Peyer's patch (tissue), 4 donors: ENCODE measurements at regions not wholly inside any gene's neighbourhood (a gene's known extent, or its start where the extent isn't known, plus 50 kb on each side); places are given as distances from the start of the nearest gene placed in this dataset.

Experiments
- DNase-seq, 3 donors: peaks; one replicate each; pipeline ENCODE4 v3.0.0-alpha.2; 2017 to 2019
- H3K27ac ChIP-seq, 4 donors: fragments of 200-600 bp; sonication (generic); one replicate each; pipeline ENCODE4 v1.5.1; 2016 to 2019
- H3K27me3 ChIP-seq, 2 donors: fragments of 200-600 bp; sonication (generic); one replicate each; pipeline ENCODE4 v1.5.1; 2019
- H3K36me3 ChIP-seq, 3 donors: fragments of 200-600 bp; sonication (generic); one replicate each; pipeline ENCODE4 v1.5.1; 2016 to 2019
- H3K4me1 ChIP-seq, 4 donors: fragments of 200-600 bp; sonication (generic); one replicate each; pipeline ENCODE4 v1.5.1; 2016 to 2019
- H3K4me3 ChIP-seq, 4 donors: fragments of 200-600 bp; sonication (generic); 1 replicate in 3 of 4; 2 replicates in 1 of 4; pipeline ENCODE4 v1.5.1; 2016 to 2019; ENCODE audit warnings: mild to moderate bottlenecking in 1 of 4
- H3K9me3 ChIP-seq, 4 donors: fragments of 200-600 bp; sonication (generic); one replicate each; pipeline ENCODE4 v1.5.1; 2016 to 2019; ENCODE audit warnings: mild to moderate bottlenecking in 1 of 4
- POLR2A ChIP-seq, 2 donors: fragments of 450-650 bp; IDR thresholded peaks; one replicate each; pipeline ENCODE4 v1.5.1; 2017; ENCODE audit warnings: antibody characterized with exemption in 2 of 2, mild to moderate bottlenecking in 2 of 2, moderate library complexity in 2 of 2
- TF ChIP-seq, protein P1 (sequence below), 6 experiments: fragments of 450-650 bp in 4 of 6; fragments of 200-600 bp in 2 of 6; sonication (generic) in 1 of 6; IDR thresholded peaks; one replicate each; pipeline ENCODE4 v1.5.1; 2017 to 2019; ENCODE audit warnings: antibody characterized with exemption in 6 of 6, mild to moderate bottlenecking in 3 of 6, moderate library complexity in 1 of 6

DNA sequence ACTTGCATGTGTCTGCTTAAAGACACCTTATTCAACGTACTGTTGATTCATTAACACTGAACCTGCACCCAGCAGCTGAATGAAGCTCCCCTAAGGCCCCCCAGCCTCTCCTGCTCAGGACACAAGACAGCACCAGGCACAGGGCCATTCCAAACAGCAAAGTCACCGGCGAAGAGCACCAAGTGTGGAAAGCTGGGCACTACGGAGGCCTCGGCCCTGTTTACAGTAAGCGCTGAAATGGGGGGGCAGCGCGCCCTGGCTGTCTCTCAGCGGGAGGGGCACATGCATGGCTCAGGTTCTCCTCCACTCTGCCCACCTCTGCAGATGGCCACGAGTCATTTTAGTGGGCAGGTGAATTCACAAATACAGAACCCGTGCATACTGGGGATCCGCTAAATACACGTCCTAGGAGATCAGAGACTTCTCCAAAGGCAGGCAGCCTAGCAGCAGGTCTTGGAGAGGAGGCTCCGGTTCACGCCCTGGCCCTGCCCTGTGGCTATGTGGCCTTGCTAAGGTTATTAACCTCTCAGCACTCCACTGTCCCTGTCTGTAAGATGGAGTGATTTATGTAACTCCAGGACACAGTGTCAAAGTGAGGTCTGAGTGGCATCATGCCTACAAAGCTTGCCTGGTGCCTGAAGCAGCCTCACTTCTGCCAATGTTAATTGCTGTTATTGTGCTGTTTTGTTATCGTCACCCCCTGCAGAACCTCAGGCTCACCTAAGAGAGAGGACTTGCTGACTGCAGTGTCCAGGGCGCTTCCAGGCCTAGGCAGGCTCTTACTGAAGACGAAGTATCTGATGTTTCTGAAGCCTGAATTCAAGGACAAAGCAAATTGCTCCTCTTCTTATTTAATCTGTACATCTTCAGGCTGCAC is 207.4 kb upstream of the SOX1 start:
- H3K4me3 ChIP-seq = no peak overlapping the region
- no peak overlapping the region for H3K27ac ChIP-seq
- no peaks in the 10 kb centered on the region for H3K27me3 ChIP-seq
- H3K9me3 ChIP-seq = no peaks in the 10 kb centered on the region
- no peaks in the 10 kb centered on the region for H3K36me3 ChIP-seq
- DNase-seq = no peak
- H3K4me1 ChIP-seq = no peaks in the 10 kb centered on the region
- TF ChIP-seq, protein P1, sequence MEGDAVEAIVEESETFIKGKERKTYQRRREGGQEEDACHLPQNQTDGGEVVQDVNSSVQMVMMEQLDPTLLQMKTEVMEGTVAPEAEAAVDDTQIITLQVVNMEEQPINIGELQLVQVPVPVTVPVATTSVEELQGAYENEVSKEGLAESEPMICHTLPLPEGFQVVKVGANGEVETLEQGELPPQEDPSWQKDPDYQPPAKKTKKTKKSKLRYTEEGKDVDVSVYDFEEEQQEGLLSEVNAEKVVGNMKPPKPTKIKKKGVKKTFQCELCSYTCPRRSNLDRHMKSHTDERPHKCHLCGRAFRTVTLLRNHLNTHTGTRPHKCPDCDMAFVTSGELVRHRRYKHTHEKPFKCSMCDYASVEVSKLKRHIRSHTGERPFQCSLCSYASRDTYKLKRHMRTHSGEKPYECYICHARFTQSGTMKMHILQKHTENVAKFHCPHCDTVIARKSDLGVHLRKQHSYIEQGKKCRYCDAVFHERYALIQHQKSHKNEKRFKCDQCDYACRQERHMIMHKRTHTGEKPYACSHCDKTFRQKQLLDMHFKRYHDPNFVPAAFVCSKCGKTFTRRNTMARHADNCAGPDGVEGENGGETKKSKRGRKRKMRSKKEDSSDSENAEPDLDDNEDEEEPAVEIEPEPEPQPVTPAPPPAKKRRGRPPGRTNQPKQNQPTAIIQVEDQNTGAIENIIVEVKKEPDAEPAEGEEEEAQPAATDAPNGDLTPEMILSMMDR (IDR thresholded peaks at IDR 0.05) = no peak
- no peak for TF ChIP-seq POLR2A (IDR thresholded peaks at IDR 0.05)

DNA sequence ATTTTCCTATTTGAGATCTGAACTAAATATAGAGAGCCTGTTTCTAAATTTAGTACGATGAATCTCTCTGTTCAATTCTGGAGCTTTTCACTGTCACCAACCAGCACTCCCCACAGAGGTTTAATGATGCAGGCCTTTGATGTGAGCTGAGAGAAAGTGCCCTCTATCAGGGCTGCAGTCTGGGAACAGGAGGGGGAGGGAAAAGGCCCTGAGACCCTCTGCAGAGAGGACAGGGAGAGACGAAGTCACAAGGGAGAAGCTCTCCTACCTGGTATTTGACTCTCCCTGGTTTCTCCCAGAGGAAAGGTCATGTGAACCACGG is 206.8 kb upstream of the SOX1 start:
- Histone ChIP-seq H3K4me3 (no peak overlapping the region), H3K9me3 (no peaks in the 10 kb centered on the region), H3K4me1 (no peaks in the 10 kb centered on the region), H3K27me3 (no peaks in the 10 kb centered on the region), H3K27ac (no peak overlapping the region), H3K36me3 (no peaks in the 10 kb centered on the region)
- no peak for DNase-seq
- TF ChIP-seq POLR2A (IDR thresholded peaks at IDR 0.05) = no peak
- TF ChIP-seq, protein P1 (IDR thresholded peaks at IDR 0.05) = no peak

GRCh38 chr13:111861319-111861718 is 205.6 kb upstream of the SOX1 start:
- TF ChIP-seq POLR2A (IDR thresholded peaks at IDR 0.05) = no peak
- TF ChIP-seq, protein P1 (IDR thresholded peaks at IDR 0.05) = no peak
- Histone ChIP-seq H3K4me3 (no peak overlapping the region), H3K27ac (no peak overlapping the region), H3K36me3 (no peaks in the 10 kb centered on the region), H3K27me3 (no peaks in the 10 kb centered on the region), H3K9me3 (no peaks in the 10 kb centered on the region), H3K4me1 (no peaks in the 10 kb centered on the region)
- no peak for DNase-seq

- H3K9me3 ChIP-seq = no peaks in the 10 kb centered on the region
- DNase-seq = no peak
- no peaks in the 10 kb centered on the region for H3K4me1 ChIP-seq
- H3K36me3 ChIP-seq = no peaks in the 10 kb centered on the region
- TF ChIP-seq, protein P1 (IDR thresholded peaks at IDR 0.05) = no peak
- no peak for TF ChIP-seq POLR2A (IDR thresholded peaks at IDR 0.05)
- no peak overlapping the region for H3K4me3 ChIP-seq
- no peaks in the 10 kb centered on the region for H3K27me3 ChIP-seq
- H3K27ac ChIP-seq = no peak overlapping the region
Measured at GRCh38 chr13:111861766-111862366, 205.1 kb upstream of the SOX1 start.

DNA sequence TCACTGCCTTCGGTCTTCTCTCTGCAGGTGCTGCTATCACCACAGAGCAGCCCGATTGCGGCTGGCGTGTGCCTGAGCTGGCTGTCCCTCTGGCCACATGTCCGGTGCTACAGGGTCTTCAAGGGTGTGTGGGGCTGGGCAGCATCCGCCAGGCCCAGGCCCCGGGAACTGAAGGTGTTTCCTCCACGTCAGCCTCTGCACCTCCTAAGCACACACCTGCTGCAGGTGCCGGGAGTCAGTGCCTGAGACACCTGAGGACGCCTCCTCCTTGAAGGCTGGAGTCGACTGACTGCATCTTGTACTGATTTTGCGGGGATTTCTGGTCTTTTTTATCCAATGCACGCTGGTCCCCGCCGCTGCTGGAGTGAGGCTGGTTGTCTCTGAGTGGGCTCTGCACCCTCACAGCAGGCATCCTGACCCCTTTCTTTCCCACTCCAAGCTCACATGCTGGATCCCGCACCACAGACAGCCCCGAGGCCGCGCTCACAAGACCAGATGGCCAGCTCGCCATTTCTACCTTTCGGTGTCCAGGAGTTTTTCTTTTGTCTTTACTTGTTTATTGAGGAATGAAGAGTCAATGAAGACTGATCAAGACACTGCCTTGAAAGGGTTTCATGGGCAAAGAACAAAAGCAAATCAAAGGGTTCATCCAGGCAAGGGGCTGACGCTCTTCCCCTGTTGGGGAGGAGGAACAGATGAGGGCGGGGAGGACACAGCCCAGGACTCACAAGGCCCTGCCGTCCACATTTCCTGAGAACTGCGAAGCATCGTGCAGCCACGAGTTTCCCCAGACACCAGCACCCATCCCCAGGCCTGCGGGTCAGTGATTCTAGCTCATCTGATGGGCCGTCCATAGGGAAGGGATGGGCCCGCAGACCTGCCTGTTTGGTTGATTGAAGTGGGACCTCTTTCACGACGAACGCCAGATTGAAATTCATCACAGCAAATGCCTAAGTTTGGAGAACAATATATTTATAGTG is 203.8 kb upstream of the SOX1 start:
- Histone ChIP-seq H3K27me3 (no peaks in the 10 kb centered on the region), H3K4me1 (no peaks in the 10 kb centered on the region), H3K9me3 (no peaks in the 10 kb centered on the region), H3K4me3 (no peak overlapping the region), H3K27ac (no peak overlapping the region), H3K36me3 (no peaks in the 10 kb centered on the region)
- no peak for TF ChIP-seq POLR2A (IDR thresholded peaks at IDR 0.05)
- DNase-seq = no peak
